ENCODE measurements at regions not wholly inside any gene's neighbourhood (a gene's known extent, or its start where the extent isn't known, plus 50 kb on each side); places are given as distances from the start of the nearest gene placed in this dataset.
"Not testable (repeated sequence)": the region's sequence is repeated elsewhere in the genome, so short reads cannot be mapped to it uniquely, and the experiment has no call there.

DNA sequence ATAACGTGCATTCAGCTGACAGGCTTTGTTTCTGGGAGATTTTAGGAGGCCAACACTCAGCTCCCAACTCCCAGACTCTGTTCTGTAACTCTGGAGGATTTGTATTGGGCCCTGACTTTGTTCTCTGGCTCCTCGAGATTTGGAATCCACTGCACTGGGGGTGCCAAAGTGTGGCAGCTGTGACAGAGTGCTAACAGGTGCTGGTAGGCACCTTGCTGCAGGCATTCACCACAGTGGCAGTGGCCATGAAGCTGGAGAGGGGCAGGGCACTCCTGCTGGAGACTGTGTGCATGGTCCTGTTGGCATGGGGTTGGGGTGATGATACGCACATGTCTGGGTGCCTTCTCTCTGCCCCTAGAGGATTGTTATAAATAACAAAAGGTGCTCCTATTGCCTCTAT is 1094.9 kb upstream of the SLIT2 start:
- WGBS, 2 donors = 83 to 90% methylated on average over 2 to 3 of the region's 3 CpGs
- TF ChIP-seq, protein P1, sequence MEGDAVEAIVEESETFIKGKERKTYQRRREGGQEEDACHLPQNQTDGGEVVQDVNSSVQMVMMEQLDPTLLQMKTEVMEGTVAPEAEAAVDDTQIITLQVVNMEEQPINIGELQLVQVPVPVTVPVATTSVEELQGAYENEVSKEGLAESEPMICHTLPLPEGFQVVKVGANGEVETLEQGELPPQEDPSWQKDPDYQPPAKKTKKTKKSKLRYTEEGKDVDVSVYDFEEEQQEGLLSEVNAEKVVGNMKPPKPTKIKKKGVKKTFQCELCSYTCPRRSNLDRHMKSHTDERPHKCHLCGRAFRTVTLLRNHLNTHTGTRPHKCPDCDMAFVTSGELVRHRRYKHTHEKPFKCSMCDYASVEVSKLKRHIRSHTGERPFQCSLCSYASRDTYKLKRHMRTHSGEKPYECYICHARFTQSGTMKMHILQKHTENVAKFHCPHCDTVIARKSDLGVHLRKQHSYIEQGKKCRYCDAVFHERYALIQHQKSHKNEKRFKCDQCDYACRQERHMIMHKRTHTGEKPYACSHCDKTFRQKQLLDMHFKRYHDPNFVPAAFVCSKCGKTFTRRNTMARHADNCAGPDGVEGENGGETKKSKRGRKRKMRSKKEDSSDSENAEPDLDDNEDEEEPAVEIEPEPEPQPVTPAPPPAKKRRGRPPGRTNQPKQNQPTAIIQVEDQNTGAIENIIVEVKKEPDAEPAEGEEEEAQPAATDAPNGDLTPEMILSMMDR (IDR thresholded peaks at IDR 0.05) = no peak
- TF ChIP-seq POLR2A (IDR thresholded peaks at IDR 0.05) = no peak

DNA sequence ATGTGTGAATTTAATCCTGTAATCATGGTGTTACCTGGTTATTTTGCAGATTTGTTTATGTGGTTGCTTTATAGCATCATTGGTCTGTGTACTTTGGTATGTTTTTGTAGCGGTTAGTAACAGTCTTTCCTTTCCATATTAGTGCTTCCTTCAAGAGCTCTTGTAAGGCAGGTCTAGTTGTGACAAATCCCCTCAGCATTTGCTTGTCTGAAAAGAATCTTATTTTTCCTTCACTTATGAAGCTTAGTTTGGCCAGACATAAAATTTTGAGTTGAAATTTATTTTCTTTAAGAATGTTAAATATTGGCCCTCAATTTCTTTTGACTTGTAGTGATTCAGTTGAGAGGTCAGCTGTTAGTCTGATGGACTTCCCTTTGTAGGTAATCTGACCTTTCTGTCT is 1096.1 kb upstream of the SLIT2 start:
- Histone ChIP-seq H3K4me1 (no peaks in the 10 kb centered on the region), H3K9me3 (no peaks in the 10 kb centered on the region), H3K27me3 (no peaks in the 10 kb centered on the region), H3K4me3 (no peak overlapping the region), H3K36me3 (ENCODE audit: low read depth, missing control alignments) (no peaks in the 10 kb centered on the region), H3K27ac (no peak overlapping the region)
- DNase-seq = no peak
- 89 to 100% methylated on average over 1 of the region's 1 CpG for WGBS, 2 donors
- intact Hi-C loops (cut with DNase I; ENCODE audit: low total_unique reads) = no loop called here
- TF ChIP-seq, protein P1 (IDR thresholded peaks at IDR 0.05) = no peak
- no peak for TF ChIP-seq POLR2A (IDR thresholded peaks at IDR 0.05)

More for the DNA sequence above, 1094.9 kb upstream of the SLIT2 start:
- no peaks in the 10 kb centered on the region for H3K36me3 ChIP-seq (ENCODE audit: low read depth, missing control alignments)
- no peaks in the 10 kb centered on the region for H3K4me1 ChIP-seq
- H3K27me3 ChIP-seq = no peaks in the 10 kb centered on the region
- no peak overlapping the region for H3K27ac ChIP-seq
- no peak overlapping the region for H3K4me3 ChIP-seq
- H3K9me3 ChIP-seq = no peaks in the 10 kb centered on the region
- DNase-seq = no peak
- intact Hi-C loops (cut with DNase I; ENCODE audit: low total_unique reads) = no loop called here

DNA sequence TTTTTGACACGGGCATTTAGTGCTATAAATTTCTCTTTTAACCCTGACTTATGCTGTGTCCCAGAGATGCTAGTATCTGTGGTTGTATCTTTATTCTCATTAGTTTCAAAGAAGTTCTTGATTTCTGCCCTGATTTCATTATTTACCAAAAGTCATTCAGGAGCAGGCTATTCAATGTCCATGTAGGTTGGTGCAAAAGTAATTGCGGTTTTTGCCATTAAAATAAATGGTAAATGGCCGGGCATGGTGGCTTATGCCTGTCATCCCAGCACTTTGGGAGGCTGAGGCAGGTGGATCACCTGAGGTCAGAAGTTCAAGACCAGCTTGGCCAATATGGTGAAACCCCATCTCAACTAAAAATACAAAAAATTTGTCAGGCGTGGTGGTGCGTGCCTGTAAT is 1097.4 kb upstream of the SLIT2 start:
- H3K27ac ChIP-seq; H3K36me3 ChIP-seq (ENCODE audit: low read depth, missing control alignments); H3K4me1 ChIP-seq; H3K4me3 ChIP-seq; H3K9me3 ChIP-seq; DNase-seq; intact Hi-C loops (cut with DNase I; ENCODE audit: low total_unique reads); H3K27me3 ChIP-seq: not testable (repeated sequence)
- WGBS, 2 donors = 95 to 96% methylated on average over 5 of the region's 5 CpGs

DNA sequence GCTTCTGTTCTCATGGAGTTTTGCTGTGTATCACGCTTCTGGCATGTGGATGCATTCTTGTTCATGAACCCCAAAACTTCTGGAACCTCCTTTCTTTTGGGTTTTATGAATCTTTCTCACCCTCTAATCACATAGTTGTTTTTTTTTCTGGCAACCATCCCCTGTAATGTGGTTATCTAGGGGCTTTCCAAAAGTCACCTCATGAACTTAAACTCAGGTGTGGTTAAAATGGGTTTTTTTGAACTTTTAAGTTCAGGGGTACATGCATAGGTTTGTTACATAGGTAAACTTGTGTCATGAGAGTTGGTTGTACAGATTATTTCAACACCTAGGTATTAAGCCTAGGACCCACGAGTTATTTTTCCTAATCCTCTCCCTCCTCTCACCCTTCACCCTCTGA is 1099.4 kb upstream of the SLIT2 start:
- intact Hi-C loops (cut with DNase I; ENCODE audit: low total_unique reads) = no loop called here
- no peak overlapping the region for H3K4me3 ChIP-seq
- no peak overlapping the region for H3K27ac ChIP-seq
- no peaks in the 10 kb centered on the region for H3K27me3 ChIP-seq
- no peak for DNase-seq
- H3K4me1 ChIP-seq = no peaks in the 10 kb centered on the region
- no peaks in the 10 kb centered on the region for H3K36me3 ChIP-seq (ENCODE audit: low read depth, missing control alignments)
- TF ChIP-seq, protein P1 (IDR thresholded peaks at IDR 0.05) = no peak
- no peak for TF ChIP-seq POLR2A (IDR thresholded peaks at IDR 0.05)
- H3K9me3 ChIP-seq = no peaks in the 10 kb centered on the region
- 75 to 87% methylated on average over 2 of the region's 2 CpGs for WGBS, 2 donors

DNA sequence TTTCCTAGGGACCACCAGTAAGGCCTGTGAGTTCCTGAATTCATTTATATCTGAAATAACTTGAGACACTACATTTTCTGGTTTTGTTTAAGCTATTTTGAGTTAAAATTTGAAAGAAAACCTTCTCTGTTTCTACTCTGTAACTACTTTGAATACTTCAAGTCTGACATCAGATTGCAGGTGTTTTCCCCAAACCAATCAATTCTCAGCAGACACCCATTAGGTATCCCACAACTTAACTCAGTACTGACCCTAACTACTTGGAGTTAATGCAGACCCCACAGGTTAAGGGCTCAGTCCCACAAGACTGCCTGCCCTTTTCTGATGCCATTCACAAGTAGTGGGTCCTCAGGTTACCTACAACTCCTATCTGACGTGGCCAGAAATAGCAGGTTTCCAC is 1100.0 kb upstream of the SLIT2 start:
- intact Hi-C loops (cut with DNase I; ENCODE audit: low total_unique reads) = no loop called here
- Histone ChIP-seq H3K4me3 (no peak overlapping the region), H3K27ac (no peak overlapping the region), H3K27me3 (no peaks in the 10 kb centered on the region), H3K4me1 (no peaks in the 10 kb centered on the region), H3K9me3 (no peaks in the 10 kb centered on the region), H3K36me3 (ENCODE audit: low read depth, missing control alignments) (no peaks in the 10 kb centered on the region)
- no peak for DNase-seq
- 75 to 100% methylated on average over 1 of the region's 1 CpG for WGBS, 2 donors
- TF ChIP-seq, protein P1 (IDR thresholded peaks at IDR 0.05) = no peak
- no peak for TF ChIP-seq POLR2A (IDR thresholded peaks at IDR 0.05)

Measured in testis (tissue), 2 donors.